ENCODE measurements at regions not wholly inside any gene's neighbourhood (a gene's known extent, or its start where the extent isn't known, plus 50 kb on each side); places are given as distances from the start of the nearest gene placed in this dataset.

- TF ChIP-seq EZH2phosphoT487 (IDR thresholded peaks at IDR 0.05; ENCODE audit: low read length) (no peak), CTCF (IDR thresholded peaks at IDR 0.05; ENCODE audit: low read length) (no peak), EZH2 (optimal IDR thresholded peaks at IDR 0.05; ENCODE audit: low read depth, low read length) (no peak)
These were observed 446.9 kb upstream of the LRRC7 start for GRCh38 chr1:69120817-69121216.

Measured in MM.1S (cell line).